GM12878 (cell line): ENCODE measurements at regions not wholly inside any gene's neighbourhood (a gene's known extent, or its start where the extent isn't known, plus 50 kb on each side); places are given as distances from the start of the nearest gene placed in this dataset.

Experiments used
- ATAC-seq: fragments of 200-7000 bp; cut with Tn5 transposase; 3 replicates; pipeline ENCODE4 v1.9.1; 2020; ENCODE audit warnings: mild to moderate bottlenecking, moderate library complexity
- BruUV-seq: library from RNA; stranded (reverse); fragments of 400-500 nt; replicated peaks from 2 replicates; lab custom pipeline; 2021; lab: Mats Ljungman, UMichigan
- CTCF ChIA-PET: fragments of 300-600 bp; sonication (Branson Sonifier 250); formaldehyde crosslinking; extraction: SDS; loops from one replicate; lab custom pipeline; 2021; ENCODE audit warnings: inconsistent platforms; lab: Yijun Ruan, JAX
- POLR2A ChIA-PET: fragments of 350-600 bp; formaldehyde crosslinking; extraction: SDS; loops from one replicate; lab custom pipeline; 2021; ENCODE audit warnings: inconsistent platforms; lab: Charles Lee
- RAD21 ChIA-PET: fragments of 300-600 bp; sonication (Branson Sonifier 250); formaldehyde crosslinking; loops from one replicate; lab custom pipeline; 2023; ENCODE audit warnings: antibody characterized with exemption; ENCODE audit not compliant: unreplicated experiment; lab: Charles Lee
- SMC1A ChIA-PET: fragments of 300-600 bp; sonication (Branson Sonifier 250); formaldehyde crosslinking; loops from one replicate; lab custom pipeline; 2023; ENCODE audit not compliant: unreplicated experiment, uncharacterized antibody; lab: Charles Lee
- DNase-seq: peaks from one replicate; pipeline ENCODE4 v3.0.0-alpha.2; 2011; ENCODE audit warnings: low read depth, low spot score
- FAIRE-seq: peaks from 3 replicates; lab custom pipeline; 2011; peaks lifted over from hg19 to GRCh38; lab: Jason Lieb, UNC
- H2AFZ ChIP-seq: 2 replicates; pipeline ENCODE4 v1.6.0; 2011; ENCODE audit warnings: low read depth, low read length, control low read depth; ENCODE audit not compliant: control insufficient read depth
- H3K27ac ChIP-seq: 2 replicates; pipeline ENCODE4 v1.5.1; 2011; ENCODE audit warnings: control low read depth; ENCODE audit not compliant: control insufficient read depth, insufficient read depth
- H3K27me3 ChIP-seq, 2 experiments: replicated peaks in 1 of 2; 2 replicates each; pipeline versions ENCODE4 v1.6.0 to v1.6.1; 2011; ENCODE audit warnings: low read length in 1 of 2; ENCODE audit not compliant: control insufficient read depth in 2 of 2, insufficient read depth in 2 of 2
- H3K36me3 ChIP-seq, 2 experiments: 2 replicates each; pipeline ENCODE4 v1.5.1; 2011; ENCODE audit warnings: low read length in 1 of 2; ENCODE audit not compliant: control insufficient read depth in 2 of 2, insufficient read depth in 2 of 2
- H3K4me1 ChIP-seq: 2 replicates; pipeline ENCODE4 v1.6.1; 2011; ENCODE audit warnings: mild to moderate bottlenecking, low read length, moderate library complexity, mixed read lengths; ENCODE audit not compliant: control insufficient read depth, insufficient read depth
- H3K4me2 ChIP-seq: 2 replicates; pipeline ENCODE4 v1.6.0; 2011; ENCODE audit warnings: control low read depth; ENCODE audit not compliant: control insufficient read depth, insufficient read depth
- H3K4me3 ChIP-seq: fragments of 200-600 bp; sonication (generic); 2 replicates; pipeline ENCODE4 v1.5.1; 2016
- H3K79me2 ChIP-seq: 2 replicates; pipeline ENCODE4 v1.6.0; 2011; ENCODE audit warnings: low read length; ENCODE audit not compliant: control insufficient read depth, insufficient read depth
- H3K9ac ChIP-seq: 2 replicates; pipeline ENCODE4 v1.8.0; 2011; ENCODE audit warnings: low read length, control low read depth, mixed read lengths; ENCODE audit not compliant: control insufficient read depth, insufficient read depth
- H3K9me3 ChIP-seq: replicated peaks from 3 replicates; pipeline ENCODE4 v1.5.1; 2011; ENCODE audit warnings: mild to moderate bottlenecking, low read length; ENCODE audit not compliant: control insufficient read depth, insufficient read depth
- H4K20me1 ChIP-seq: 2 replicates; pipeline ENCODE4 v1.6.0; 2011; ENCODE audit not compliant: control insufficient read depth, insufficient read depth
- ASH2L ChIP-seq: fragments of 300-600, 200-600 bp; sonication (generic); IDR thresholded peaks from 2 replicates; pipeline ENCODE4 v1.6.1; 2017; ENCODE audit warnings: low read depth, mild to moderate bottlenecking, borderline replicate concordance
- BCL11A ChIP-seq: IDR thresholded peaks from 2 replicates; pipeline ENCODE4 v1.6.1; 2011; ENCODE audit warnings: low read depth, low read length
- KLF5 ChIP-seq: fragments of 450-650 bp; IDR thresholded peaks from 2 replicates; pipeline ENCODE4 v1.6.1; 2014; ENCODE audit warnings: mild to moderate bottlenecking; ENCODE audit not compliant: partially characterized antibody
- RAD51 ChIP-seq: fragments of 450-650 bp; IDR thresholded peaks from 2 replicates; pipeline ENCODE4 v1.6.1; 2016; ENCODE audit warnings: moderate library complexity, mild to moderate bottlenecking, inconsistent platforms
- SPI1 ChIP-seq: IDR thresholded peaks from 2 replicates; pipeline ENCODE4 v1.6.1; 2011; ENCODE audit warnings: low read depth, mild to moderate bottlenecking, low read length, moderate library complexity, borderline replicate concordance; ENCODE audit not compliant: insufficient read depth
- STAT1 ChIP-seq: fragments of 450-650 bp; conservative IDR thresholded peaks from 2 replicates; pipeline ENCODE4 v1.6.1; 2014; ENCODE audit warnings: antibody characterized with exemption, mild to moderate bottlenecking
- WRNIP1 ChIP-seq: IDR thresholded peaks from 2 replicates; pipeline ENCODE4 v1.6.1; 2011; ENCODE audit warnings: low read depth, low read length, improper control_type of control experiment, borderline replicate concordance
- ZSCAN29 ChIP-seq: fragments of 450-650 bp; IDR thresholded peaks from 2 replicates; pipeline ENCODE4 v1.6.1; 2017; ENCODE audit warnings: mild to moderate bottlenecking, moderate library complexity
- WGBS: methylation state at CpG from one replicate; pipeline ENCODE4 v1.1.6; 2016; ENCODE audit warnings: low lambda C conversion rate; ENCODE audit not compliant: insufficient replicate concordance, insufficient coverage; ENCODE audit errors: missing lambda C conversion rate; 5-methylcytosine and 5-hydroxymethylcytosine counted together
- in situ Hi-C: fragments of 300-500 bp; cut with MboI; formaldehyde crosslinking; loops from 9 replicates; pipeline ENCODE4 v1.14.3; 2018; ENCODE audit warnings: mixed read lengths
- intact Hi-C: fragments of 100-400 bp; cut with micrococcal nuclease; formaldehyde crosslinking; loops from one replicate; pipeline ENCODE4 v1.14.2; 2022; ENCODE audit not compliant: unreplicated experiment
- TF ChIP-seq, protein P1 (sequence below): IDR thresholded peaks from 2 replicates; pipeline ENCODE4 v1.6.1; 2012; ENCODE audit warnings: improper control_type of control experiment, low read depth, low read length; ENCODE audit not compliant: insufficient replicate concordance
- TF ChIP-seq, protein P2 (sequence below): fragments of 450-650 bp; formaldehyde crosslinking; IDR thresholded peaks from 2 replicates; pipeline ENCODE4 v1.5.0; 2022; ENCODE audit warnings: mild to moderate bottlenecking, missing genetic modification characterization

DNA sequence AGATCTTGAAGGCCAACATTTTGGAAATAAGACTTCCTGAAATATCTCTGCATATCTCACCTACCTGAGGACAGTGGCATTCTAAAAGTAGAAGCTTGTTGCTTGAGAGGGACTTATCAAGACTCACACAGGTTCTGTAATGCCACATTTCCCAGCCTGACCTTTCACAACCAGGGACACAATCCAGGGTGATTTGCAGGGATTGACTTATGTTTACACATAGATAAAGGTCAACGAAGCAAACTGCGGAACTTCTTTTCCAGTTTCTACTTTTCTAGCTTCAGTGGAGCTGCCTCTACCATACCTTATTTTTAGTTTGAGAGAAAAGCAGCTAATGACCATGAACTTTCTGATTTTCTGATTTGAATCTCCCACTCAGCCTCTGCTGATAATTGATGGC, 148.7 kb downstream of the SLC16A9 start:
- Histone ChIP-seq H3K27ac (no peak overlapping the region), H3K9me3 (no peaks in the 10 kb centered on the region), H3K4me1 (no peaks in the 10 kb centered on the region), H3K36me3 (no peaks in the 10 kb centered on the region), H2AFZ (no peak overlapping the region), H3K4me3 (no peak overlapping the region), H3K79me2 (no peaks in the 10 kb centered on the region), H3K27me3 (no peaks in the 10 kb centered on the region), H3K9ac (no peak overlapping the region), H3K4me2 (no peak overlapping the region), H4K20me1 (no peaks in the 10 kb centered on the region)
- CTCF ChIA-PET = no interaction called here
- SMC1A ChIA-PET = no interaction called here
- POLR2A ChIA-PET = no interaction called here
- intact Hi-C loops = no loop called here
- WGBS = 50% methylated on average over 2 of the region's 2 CpGs
- no TSS peak for BruUV-seq
- no peak for DNase-seq
- in situ Hi-C loops = no loop called here
- TF ChIP-seq KLF5 = no peak
- no peak for ATAC-seq
- RAD21 ChIA-PET = no interaction called here
- FAIRE-seq = no peak

DNA sequence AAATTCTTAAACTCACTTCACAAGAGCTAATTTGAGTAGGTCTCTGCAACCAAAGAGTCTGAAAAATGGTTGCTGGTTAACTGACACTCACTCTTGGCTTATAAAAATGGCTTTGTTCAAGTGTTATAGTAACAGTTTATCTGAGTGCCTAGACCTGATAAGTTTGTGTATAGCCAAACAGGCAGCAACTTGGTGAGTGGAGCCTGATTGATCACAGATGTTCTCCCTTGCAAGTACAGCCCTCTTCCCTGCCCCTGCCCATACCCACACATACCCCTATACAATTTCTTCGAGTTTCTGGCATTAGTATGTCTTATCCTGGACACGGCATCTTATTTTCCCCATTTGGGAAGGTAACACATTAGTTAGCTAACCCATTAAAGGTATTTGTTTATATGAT, 149.5 kb downstream of the SLC16A9 start:
- H3K27ac ChIP-seq = no peak overlapping the region
- no TSS peak for BruUV-seq
- no peak overlapping the region for H3K4me3 ChIP-seq
- ChIA-PET RAD21 (no interaction called here), SMC1A (no interaction called here), CTCF (no interaction called here), POLR2A (no interaction called here)
- no peak overlapping the region for H3K9ac ChIP-seq
- H3K79me2 ChIP-seq = no peaks in the 10 kb centered on the region
- no peaks in the 10 kb centered on the region for H3K4me1 ChIP-seq
- intact Hi-C loops = no loop called here
- in situ Hi-C loops = no loop called here
- no peaks in the 10 kb centered on the region for H4K20me1 ChIP-seq
- no peaks in the 10 kb centered on the region for H3K27me3 ChIP-seq
- FAIRE-seq = no peak
- H3K36me3 ChIP-seq = no peaks in the 10 kb centered on the region
- no peak overlapping the region for H3K4me2 ChIP-seq
- no peak for ATAC-seq
- no peaks in the 10 kb centered on the region for H3K9me3 ChIP-seq
- H2AFZ ChIP-seq = no peak overlapping the region
- no peak for DNase-seq
- 3% methylated on average over 2 of the region's 2 CpGs for WGBS
- TF ChIP-seq RAD51 (no peak), ASH2L (no peak), BCL11A (no peak), STAT1 (no peak), WRNIP1 (no peak), ZSCAN29 (no peak), SPI1 (no peak)
- TF ChIP-seq, protein P1, sequence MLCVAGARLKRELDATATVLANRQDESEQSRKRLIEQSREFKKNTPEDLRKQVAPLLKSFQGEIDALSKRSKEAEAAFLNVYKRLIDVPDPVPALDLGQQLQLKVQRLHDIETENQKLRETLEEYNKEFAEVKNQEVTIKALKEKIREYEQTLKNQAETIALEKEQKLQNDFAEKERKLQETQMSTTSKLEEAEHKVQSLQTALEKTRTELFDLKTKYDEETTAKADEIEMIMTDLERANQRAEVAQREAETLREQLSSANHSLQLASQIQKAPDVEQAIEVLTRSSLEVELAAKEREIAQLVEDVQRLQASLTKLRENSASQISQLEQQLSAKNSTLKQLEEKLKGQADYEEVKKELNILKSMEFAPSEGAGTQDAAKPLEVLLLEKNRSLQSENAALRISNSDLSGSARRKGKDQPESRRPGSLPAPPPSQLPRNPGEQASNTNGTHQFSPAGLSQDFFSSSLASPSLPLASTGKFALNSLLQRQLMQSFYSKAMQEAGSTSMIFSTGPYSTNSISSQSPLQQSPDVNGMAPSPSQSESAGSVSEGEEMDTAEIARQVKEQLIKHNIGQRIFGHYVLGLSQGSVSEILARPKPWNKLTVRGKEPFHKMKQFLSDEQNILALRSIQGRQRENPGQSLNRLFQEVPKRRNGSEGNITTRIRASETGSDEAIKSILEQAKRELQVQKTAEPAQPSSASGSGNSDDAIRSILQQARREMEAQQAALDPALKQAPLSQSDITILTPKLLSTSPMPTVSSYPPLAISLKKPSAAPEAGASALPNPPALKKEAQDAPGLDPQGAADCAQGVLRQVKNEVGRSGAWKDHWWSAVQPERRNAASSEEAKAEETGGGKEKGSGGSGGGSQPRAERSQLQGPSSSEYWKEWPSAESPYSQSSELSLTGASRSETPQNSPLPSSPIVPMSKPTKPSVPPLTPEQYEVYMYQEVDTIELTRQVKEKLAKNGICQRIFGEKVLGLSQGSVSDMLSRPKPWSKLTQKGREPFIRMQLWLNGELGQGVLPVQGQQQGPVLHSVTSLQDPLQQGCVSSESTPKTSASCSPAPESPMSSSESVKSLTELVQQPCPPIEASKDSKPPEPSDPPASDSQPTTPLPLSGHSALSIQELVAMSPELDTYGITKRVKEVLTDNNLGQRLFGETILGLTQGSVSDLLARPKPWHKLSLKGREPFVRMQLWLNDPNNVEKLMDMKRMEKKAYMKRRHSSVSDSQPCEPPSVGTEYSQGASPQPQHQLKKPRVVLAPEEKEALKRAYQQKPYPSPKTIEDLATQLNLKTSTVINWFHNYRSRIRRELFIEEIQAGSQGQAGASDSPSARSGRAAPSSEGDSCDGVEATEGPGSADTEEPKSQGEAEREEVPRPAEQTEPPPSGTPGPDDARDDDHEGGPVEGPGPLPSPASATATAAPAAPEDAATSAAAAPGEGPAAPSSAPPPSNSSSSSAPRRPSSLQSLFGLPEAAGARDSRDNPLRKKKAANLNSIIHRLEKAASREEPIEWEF = no peak
- TF ChIP-seq, protein P2, sequence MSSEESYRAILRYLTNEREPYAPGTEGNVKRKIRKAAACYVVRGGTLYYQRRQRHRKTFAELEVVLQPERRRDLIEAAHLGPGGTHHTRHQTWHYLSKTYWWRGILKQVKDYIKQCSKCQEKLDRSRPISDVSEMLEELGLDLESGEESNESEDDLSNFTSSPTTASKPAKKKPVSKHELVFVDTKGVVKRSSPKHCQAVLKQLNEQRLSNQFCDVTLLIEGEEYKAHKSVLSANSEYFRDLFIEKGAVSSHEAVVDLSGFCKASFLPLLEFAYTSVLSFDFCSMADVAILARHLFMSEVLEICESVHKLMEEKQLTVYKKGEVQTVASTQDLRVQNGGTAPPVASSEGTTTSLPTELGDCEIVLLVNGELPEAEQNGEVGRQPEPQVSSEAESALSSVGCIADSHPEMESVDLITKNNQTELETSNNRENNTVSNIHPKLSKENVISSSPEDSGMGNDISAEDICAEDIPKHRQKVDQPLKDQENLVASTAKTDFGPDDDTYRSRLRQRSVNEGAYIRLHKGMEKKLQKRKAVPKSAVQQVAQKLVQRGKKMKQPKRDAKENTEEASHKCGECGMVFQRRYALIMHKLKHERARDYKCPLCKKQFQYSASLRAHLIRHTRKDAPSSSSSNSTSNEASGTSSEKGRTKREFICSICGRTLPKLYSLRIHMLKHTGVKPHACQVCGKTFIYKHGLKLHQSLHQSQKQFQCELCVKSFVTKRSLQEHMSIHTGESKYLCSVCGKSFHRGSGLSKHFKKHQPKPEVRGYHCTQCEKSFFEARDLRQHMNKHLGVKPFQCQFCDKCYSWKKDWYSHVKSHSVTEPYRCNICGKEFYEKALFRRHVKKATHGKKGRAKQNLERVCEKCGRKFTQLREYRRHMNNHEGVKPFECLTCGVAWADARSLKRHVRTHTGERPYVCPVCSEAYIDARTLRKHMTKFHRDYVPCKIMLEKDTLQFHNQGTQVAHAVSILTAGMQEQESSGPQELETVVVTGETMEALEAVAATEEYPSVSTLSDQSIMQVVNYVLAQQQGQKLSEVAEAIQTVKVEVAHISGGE (CRISPR knock-in tag) = no peak
